HEK293 (cell line): ENCODE measurements at regions not wholly inside any gene's neighbourhood (a gene's known extent, or its start where the extent isn't known, plus 50 kb on each side); places are given as distances from the start of the nearest gene placed in this dataset.

ENCODE experiments used
- CTCF ChIP-seq: fragments of 450-650 bp; formaldehyde crosslinking; IDR thresholded peaks from 2 replicates; pipeline ENCODE4 v1.5.1; 2016; ENCODE audit warnings: missing biosample characterization, missing genetic modification characterization
- MYNN ChIP-seq: fragments of 450-650 bp; formaldehyde crosslinking; IDR thresholded peaks from 2 replicates; pipeline ENCODE4 v1.5.1; 2016; ENCODE audit warnings: missing biosample characterization, missing genetic modification characterization, borderline replicate concordance
- PATZ1 ChIP-seq: fragments of 450-650 bp; formaldehyde crosslinking; IDR thresholded peaks from 2 replicates; pipeline ENCODE4 v1.5.1; 2016; ENCODE audit warnings: missing biosample characterization, missing genetic modification characterization
- ZBTB17 ChIP-seq: fragments of 450-650 bp; formaldehyde crosslinking; IDR thresholded peaks from 2 replicates; pipeline ENCODE4 v1.5.1; 2016; ENCODE audit warnings: missing biosample characterization, missing genetic modification characterization
- ZNF211 ChIP-seq: fragments of 450-650 bp; formaldehyde crosslinking; IDR thresholded peaks from 2 replicates; pipeline ENCODE4 v1.5.1; 2016; ENCODE audit warnings: low read depth, missing biosample characterization, missing genetic modification characterization
- ZNF274 ChIP-seq, 2 experiments: fragments of 200-500 bp in 1 of 2; fragments of 450-650 bp in 1 of 2; sonication (Bioruptor generic) in 1 of 2; formaldehyde crosslinking in 1 of 2; IDR thresholded peaks; 2 replicates each; pipeline versions ENCODE4 v1.5.1 to v1.6.1; 2014 to 2016; ENCODE audit warnings: borderline replicate concordance in 1 of 2, inconsistent platforms in 1 of 2, low read length in 1 of 2, missing biosample characterization in 1 of 2, missing genetic modification characterization in 1 of 2
- ZNF473 ChIP-seq: fragments of 450-650 bp; formaldehyde crosslinking; IDR thresholded peaks from 2 replicates; pipeline ENCODE4 v1.5.1; 2017; ENCODE audit warnings: missing biosample characterization, missing genetic modification characterization
- ZNF501 ChIP-seq: fragments of 450-650 bp; formaldehyde crosslinking; IDR thresholded peaks from 2 replicates; pipeline ENCODE4 v1.5.1; 2016; ENCODE audit warnings: missing biosample characterization, missing genetic modification characterization
- ZNF585B ChIP-seq: fragments of 450-650 bp; formaldehyde crosslinking; IDR thresholded peaks from 2 replicates; pipeline ENCODE4 v1.5.1; 2016; ENCODE audit warnings: missing biosample characterization, missing genetic modification characterization
- ZNF670 ChIP-seq: fragments of 450-650 bp; formaldehyde crosslinking; IDR thresholded peaks from 2 replicates; pipeline ENCODE4 v1.5.1; 2016; ENCODE audit warnings: missing biosample characterization, missing genetic modification characterization, low read depth
- ZNF677 ChIP-seq: fragments of 450-650 bp; IDR thresholded peaks from 2 replicates; pipeline ENCODE4 v1.5.0; 2018; ENCODE audit warnings: missing biosample characterization, mild to moderate bottlenecking, missing genetic modification characterization, moderate library complexity
- ZNF704 ChIP-seq: fragments of 450-650 bp; formaldehyde crosslinking; IDR thresholded peaks from 2 replicates; pipeline ENCODE4 v1.5.1; 2016; ENCODE audit warnings: missing biosample characterization, missing genetic modification characterization
- ZNF837 ChIP-seq: fragments of 450-650 bp; formaldehyde crosslinking; IDR thresholded peaks from 2 replicates; pipeline ENCODE4 v1.5.1; 2016; ENCODE audit warnings: missing biosample characterization, missing genetic modification characterization
- TF ChIP-seq, protein P1 (sequence below): IDR thresholded peaks from 2 replicates; pipeline ENCODE4 v1.6.1; 2011; ENCODE audit warnings: mild to moderate bottlenecking, low read depth, low read length, borderline replicate concordance

DNA sequence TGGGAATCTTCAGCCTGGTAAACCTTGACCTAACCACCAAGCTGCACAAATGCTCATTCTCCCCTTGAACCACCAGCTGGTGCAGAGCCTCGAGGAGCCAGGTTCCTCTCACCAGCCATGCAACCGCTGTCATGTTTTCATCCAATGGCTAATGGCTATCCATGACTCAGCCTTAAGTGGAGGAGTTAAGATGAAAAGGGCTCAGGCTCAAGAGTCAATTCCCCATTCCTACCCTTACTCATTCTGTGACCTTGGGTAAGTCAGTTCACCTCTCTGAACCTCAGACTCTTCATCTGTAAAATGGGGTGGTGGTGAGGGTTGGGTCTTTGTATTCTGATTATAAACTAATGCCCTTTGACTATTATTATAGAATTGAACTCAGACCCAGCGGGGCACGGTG lies 515.6 kb downstream of the SHQ1 start:
- no peak for TF ChIP-seq CTCF (tag by site-specific recombination)
- TF ChIP-seq ZNF677 (tag by site-specific recombination): no peak
- no peak for TF ChIP-seq ZNF704 (tag by site-specific recombination)
- no peak for TF ChIP-seq MYNN (tag by site-specific recombination)
- TF ChIP-seq, protein P1, sequence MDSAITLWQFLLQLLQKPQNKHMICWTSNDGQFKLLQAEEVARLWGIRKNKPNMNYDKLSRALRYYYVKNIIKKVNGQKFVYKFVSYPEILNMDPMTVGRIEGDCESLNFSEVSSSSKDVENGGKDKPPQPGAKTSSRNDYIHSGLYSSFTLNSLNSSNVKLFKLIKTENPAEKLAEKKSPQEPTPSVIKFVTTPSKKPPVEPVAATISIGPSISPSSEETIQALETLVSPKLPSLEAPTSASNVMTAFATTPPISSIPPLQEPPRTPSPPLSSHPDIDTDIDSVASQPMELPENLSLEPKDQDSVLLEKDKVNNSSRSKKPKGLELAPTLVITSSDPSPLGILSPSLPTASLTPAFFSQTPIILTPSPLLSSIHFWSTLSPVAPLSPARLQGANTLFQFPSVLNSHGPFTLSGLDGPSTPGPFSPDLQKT: no peak
- TF ChIP-seq ZNF501 (tag by site-specific recombination): no peak
- no peak for TF ChIP-seq ZNF473 (tag by site-specific recombination)
- TF ChIP-seq ZNF585B (tag by site-specific recombination): no peak
- no peak for TF ChIP-seq PATZ1 (tag by site-specific recombination)
- TF ChIP-seq ZBTB17 (tag by site-specific recombination): no peak
- TF ChIP-seq ZNF670: no peak
- TF ChIP-seq ZNF837 (tag by site-specific recombination): no peak
- TF ChIP-seq ZNF211 (tag by site-specific recombination): no peak
- TF ChIP-seq ZNF274 (IDR thresholded peaks at IDR 0.05; ENCODE audit: low read length): no peak
- no peak for TF ChIP-seq ZNF274 (tag by site-specific recombination; IDR thresholded peaks at IDR 0.05; ENCODE audit: borderline replicate concordance)
